LNCaP clone FGC (cell line): ENCODE measurements at regions not wholly inside any gene's neighbourhood (a gene's known extent, or its start where the extent isn't known, plus 50 kb on each side); places are given as distances from the start of the nearest gene placed in this dataset.

Experiments used
- DNase-seq: peaks from one replicate; pipeline ENCODE4 v3.0.0-alpha.2; 2011; ENCODE audit warnings: low read depth
- H3K4me3 ChIP-seq: 2 replicates; pipeline ENCODE4 v1.5.1; 2011; ENCODE audit warnings: mild to moderate bottlenecking, low read depth, low read length, control low read depth
- TF ChIP-seq, protein P1 (sequence below): IDR thresholded peaks from 2 replicates; pipeline ENCODE4 v1.5.1; 2012; ENCODE audit warnings: mild to moderate bottlenecking; ENCODE audit not compliant: control insufficient read depth, insufficient read depth; ENCODE audit errors: extremely low read depth

DNA sequence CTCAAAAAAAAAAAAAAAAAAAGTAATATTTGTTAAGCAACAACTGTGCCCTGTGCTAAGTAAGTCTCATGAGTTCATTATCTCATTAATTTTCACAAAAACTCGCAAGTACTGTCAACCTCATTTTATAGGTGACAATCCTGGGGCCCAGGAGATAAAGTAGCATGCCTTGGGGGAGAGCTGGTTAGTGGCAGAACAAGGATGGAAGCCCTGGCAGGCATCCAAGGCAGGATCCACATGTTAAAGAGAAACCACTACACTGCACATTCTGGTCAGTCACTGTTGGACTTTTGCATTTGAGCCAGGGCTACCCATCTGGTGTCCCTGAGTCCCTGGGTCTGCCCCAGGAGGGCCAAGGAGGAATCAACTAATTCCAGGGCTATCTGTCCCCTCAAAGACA is 54.6 kb downstream of the ZFP36L2 start:
- no peak overlapping the region for H3K4me3 ChIP-seq
- TF ChIP-seq, protein P1, sequence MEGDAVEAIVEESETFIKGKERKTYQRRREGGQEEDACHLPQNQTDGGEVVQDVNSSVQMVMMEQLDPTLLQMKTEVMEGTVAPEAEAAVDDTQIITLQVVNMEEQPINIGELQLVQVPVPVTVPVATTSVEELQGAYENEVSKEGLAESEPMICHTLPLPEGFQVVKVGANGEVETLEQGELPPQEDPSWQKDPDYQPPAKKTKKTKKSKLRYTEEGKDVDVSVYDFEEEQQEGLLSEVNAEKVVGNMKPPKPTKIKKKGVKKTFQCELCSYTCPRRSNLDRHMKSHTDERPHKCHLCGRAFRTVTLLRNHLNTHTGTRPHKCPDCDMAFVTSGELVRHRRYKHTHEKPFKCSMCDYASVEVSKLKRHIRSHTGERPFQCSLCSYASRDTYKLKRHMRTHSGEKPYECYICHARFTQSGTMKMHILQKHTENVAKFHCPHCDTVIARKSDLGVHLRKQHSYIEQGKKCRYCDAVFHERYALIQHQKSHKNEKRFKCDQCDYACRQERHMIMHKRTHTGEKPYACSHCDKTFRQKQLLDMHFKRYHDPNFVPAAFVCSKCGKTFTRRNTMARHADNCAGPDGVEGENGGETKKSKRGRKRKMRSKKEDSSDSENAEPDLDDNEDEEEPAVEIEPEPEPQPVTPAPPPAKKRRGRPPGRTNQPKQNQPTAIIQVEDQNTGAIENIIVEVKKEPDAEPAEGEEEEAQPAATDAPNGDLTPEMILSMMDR, result no peak
- no peak for DNase-seq

DNA sequence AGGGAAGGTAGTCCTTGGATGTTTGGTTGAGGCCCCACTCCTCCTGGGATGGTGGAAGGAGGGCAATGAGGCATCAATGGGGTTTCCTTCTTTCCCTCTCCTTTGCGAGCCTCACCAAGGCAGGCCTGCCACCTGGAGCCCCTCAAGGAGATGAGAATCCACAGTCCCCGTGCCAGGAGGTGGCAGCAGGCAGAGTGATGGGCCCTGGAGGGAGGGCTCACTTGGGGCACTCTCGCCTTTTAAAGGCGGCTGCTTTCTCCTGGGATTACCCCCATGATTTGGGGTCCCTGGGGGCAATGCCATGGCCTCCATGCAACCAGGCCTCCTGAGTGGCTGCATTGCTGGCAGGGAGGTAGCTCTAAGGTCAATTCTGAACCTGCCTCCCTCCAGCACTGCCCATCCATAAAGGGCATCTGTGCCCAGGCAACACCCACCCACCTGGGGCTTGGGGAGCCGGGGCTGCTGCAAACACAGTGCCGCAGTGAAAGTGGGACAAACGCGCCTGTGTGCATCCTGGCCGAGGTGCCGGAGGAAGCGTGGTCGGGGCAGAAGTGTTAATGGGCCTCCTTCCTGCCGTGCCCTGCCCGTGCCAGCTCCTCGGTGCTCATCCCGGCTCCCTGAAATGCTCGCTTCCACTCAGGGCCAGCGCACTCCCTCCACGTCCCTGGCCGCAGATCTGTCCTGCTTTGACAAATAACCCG is 55.9 kb downstream of the ZFP36L2 start:
- no peak overlapping the region for H3K4me3 ChIP-seq
- TF ChIP-seq, protein P1, result no peak
- no peak for DNase-seq

DNA sequence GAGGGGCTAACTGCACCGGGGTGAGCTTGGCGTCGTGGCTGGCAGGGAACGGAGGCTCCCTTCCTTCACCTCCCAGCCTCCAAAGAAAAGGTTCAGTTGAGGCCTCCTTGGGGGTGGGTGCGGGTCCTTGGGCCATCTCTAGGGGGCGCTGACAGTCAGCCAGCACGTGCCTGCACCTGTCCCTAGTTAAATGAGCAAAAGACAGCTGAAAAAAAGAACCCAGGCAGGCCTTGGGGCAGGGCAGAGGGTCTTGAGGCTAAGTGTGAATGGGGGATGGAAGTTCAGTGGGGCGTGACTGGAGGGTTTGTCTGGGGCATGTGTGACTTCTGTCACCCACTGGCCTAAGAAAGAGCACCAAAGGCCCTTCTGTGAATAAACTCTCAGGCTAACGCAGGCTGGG is 56.4 kb downstream of the ZFP36L2 start:
- TF ChIP-seq, protein P1, result no peak
- H3K4me3 ChIP-seq, result no peak overlapping the region
- no peak for DNase-seq

DNA sequence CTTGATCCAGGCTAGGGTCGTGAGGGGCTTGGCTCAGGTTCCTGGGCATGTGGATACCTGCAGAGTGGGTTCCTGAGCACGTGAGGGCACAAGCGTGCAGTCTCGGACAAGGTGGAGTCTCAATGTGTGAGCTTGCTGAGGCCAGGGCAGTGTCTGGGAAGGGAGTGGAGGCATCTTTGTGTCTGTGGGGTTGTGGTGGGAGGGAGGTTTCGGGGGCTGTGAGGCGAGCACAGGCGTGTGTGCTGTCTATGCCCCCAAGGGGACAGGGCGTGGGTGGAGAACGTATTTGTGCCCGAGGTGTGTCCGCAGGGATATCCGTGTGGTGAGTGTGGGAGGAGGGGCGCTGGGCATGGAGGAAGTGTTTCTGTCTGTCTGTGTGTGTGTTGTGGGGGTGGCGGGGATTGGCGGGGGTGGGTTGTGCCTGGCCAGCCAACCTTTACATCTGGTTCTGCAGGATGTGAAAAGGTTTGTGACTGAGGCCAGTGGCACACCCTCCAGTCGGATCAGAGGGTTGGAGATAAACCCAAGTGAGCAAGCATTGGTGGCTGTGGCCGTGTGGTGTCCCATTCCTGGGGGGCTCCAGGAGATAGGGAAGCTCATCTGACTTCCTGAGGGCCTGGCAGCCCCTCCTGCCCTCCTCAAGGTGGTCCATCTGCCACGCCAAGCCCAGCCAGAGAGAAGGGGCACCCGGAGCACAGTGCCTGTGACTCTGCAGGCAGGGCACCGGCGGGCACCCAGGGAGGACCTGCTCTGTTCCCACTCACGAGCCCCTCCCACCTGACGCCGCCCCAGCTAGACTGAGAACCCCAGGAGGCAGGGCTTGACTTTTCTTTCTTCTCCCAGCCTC is 57.1 kb downstream of the ZFP36L2 start:
- TF ChIP-seq, protein P1, result no peak
- H3K4me3 ChIP-seq, result no peak overlapping the region
- DNase-seq, result no peak

DNA sequence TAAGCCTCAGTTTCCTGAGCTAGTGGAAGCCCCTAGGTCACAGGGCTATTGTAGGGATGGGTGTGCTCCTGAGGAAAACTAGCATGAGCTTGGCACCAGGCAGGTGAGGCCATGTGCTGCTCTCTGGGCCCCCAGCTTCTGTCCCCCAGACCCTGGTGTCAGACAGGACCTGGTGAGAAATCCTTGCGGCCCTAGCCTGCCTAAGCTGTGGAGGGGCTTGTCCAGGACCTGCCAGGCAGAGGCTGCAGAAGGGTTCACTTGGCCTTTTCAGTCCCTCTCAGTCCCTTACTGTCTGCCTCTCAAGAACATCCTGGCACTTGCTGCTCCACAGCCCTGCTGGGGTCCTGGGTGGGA is 58.4 kb downstream of the ZFP36L2 start:
- TF ChIP-seq, protein P1, result no peak
- no peak overlapping the region for H3K4me3 ChIP-seq
- DNase-seq, result no peak

DNA sequence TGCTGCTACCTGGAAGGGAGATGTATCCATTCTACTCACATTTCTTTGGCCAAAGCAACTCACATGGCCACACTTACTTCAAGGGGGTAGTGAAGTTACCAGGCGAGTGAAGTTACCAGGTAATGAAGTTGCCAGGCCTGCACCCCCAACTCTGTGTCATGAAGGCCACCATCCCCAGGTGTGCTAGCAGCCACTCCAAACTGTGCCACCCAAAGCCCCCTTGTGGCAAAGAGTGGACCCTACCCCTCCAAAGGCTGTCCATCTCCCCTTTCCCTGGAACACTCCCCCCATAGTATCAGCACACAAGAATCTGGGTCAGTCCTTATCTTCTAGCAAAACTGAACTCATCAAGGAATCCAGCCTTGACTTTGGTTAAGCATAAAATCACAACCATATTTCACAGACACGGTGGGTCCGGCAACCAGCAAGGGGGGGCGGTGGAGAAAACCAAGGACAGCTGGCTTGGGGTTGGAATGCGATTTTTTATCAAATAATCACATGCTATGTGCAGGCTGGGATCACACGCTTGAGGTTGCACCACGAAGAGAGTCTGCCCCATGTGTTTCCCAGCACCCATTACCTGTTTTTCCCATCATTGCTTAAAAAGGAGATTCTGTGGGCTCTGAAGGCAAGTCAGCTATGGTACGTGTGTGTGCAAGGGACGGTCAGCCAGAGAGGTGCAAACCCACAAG is 60.9 kb downstream of the ZFP36L2 start:
- TF ChIP-seq, protein P1, result no peak
- no peak for DNase-seq
- no peak overlapping the region for H3K4me3 ChIP-seq
